ENCODE measurements at regions not wholly inside any gene's neighbourhood (a gene's known extent, or its start where the extent isn't known, plus 50 kb on each side); places are given as distances from the start of the nearest gene placed in this dataset.
"Not testable (repeated sequence)": the region's sequence is repeated elsewhere in the genome, so short reads cannot be mapped to it uniquely, and the experiment has no call there.

GRCh38 chr13:79642596-79642995, 161.6 kb downstream of the NDFIP2 start:
- DNase-seq = no peak

GRCh38 chr13:79637133-79637763, 156.3 kb downstream of the NDFIP2 start:
- DNase-seq = peak; percentile 60

GRCh38 chr13:79631051-79631659, 150.2 kb downstream of the NDFIP2 start:
- DNase-seq = peak; percentile 88

GRCh38 chr13:79628463-79628862, 147.5 kb downstream of the NDFIP2 start:
- no peak for DNase-seq

GRCh38 chr13:79626924-79627323, 146.0 kb downstream of the NDFIP2 start:
- DNase-seq = no peak

GRCh38 chr13:79625517-79625916, 144.6 kb downstream of the NDFIP2 start:
- DNase-seq = no peak

- no peak for DNase-seq
Observed at GRCh38 chr13:79621902-79622301, 140.9 kb downstream of the NDFIP2 start.

- no peak for DNase-seq
Observed at GRCh38 chr13:79621449-79621848, 140.5 kb downstream of the NDFIP2 start.

- no peak for DNase-seq
Observed at GRCh38 chr13:79614250-79614918, 133.4 kb downstream of the NDFIP2 start.

GRCh38 chr13:79612604-79613003, 131.6 kb downstream of the NDFIP2 start:
- DNase-seq = no peak

- not testable (repeated sequence) for DNase-seq
Observed at GRCh38 chr13:79607895-79608294, 126.9 kb downstream of the NDFIP2 start.
